GM12878 (cell line): ENCODE measurements at regions not wholly inside any gene's neighbourhood (a gene's known extent, or its start where the extent isn't known, plus 50 kb on each side); places are given as distances from the start of the nearest gene placed in this dataset. TPM values are rescaled to one million over a fixed set of nuclear protein-coding genes. Genes with fewer than 3 reads are reported as not detected.

Experiments
- ATAC-seq: fragments of 200-7000 bp; cut with Tn5 transposase; 3 replicates; pipeline ENCODE4 v1.9.1; 2020; ENCODE audit warnings: mild to moderate bottlenecking, moderate library complexity
- BruUV-seq: library from RNA; stranded (reverse); fragments of 400-500 nt; replicated peaks from 2 replicates; lab custom pipeline; 2021; lab: Mats Ljungman, UMichigan
- CTCF ChIA-PET: fragments of 300-600 bp; sonication (Branson Sonifier 250); formaldehyde crosslinking; extraction: SDS; loops from one replicate; lab custom pipeline; 2021; ENCODE audit warnings: inconsistent platforms; lab: Yijun Ruan, JAX
- POLR2A ChIA-PET: fragments of 350-600 bp; formaldehyde crosslinking; extraction: SDS; loops from one replicate; lab custom pipeline; 2021; ENCODE audit warnings: inconsistent platforms; lab: Charles Lee
- RAD21 ChIA-PET: fragments of 300-600 bp; sonication (Branson Sonifier 250); formaldehyde crosslinking; loops from one replicate; lab custom pipeline; 2023; ENCODE audit warnings: antibody characterized with exemption; ENCODE audit not compliant: unreplicated experiment; lab: Charles Lee
- SMC1A ChIA-PET: fragments of 300-600 bp; sonication (Branson Sonifier 250); formaldehyde crosslinking; loops from one replicate; lab custom pipeline; 2023; ENCODE audit not compliant: unreplicated experiment, uncharacterized antibody; lab: Charles Lee
- DNase-seq: peaks from one replicate; pipeline ENCODE4 v3.0.0-alpha.2; 2011; ENCODE audit warnings: low read depth, low spot score
- FAIRE-seq: peaks from 3 replicates; lab custom pipeline; 2011; peaks lifted over from hg19 to GRCh38; lab: Jason Lieb, UNC
- H2AFZ ChIP-seq: 2 replicates; pipeline ENCODE4 v1.6.0; 2011; ENCODE audit warnings: low read depth, low read length, control low read depth; ENCODE audit not compliant: control insufficient read depth
- H3K27ac ChIP-seq: 2 replicates; pipeline ENCODE4 v1.5.1; 2011; ENCODE audit warnings: control low read depth; ENCODE audit not compliant: control insufficient read depth, insufficient read depth
- H3K27me3 ChIP-seq, 2 experiments: replicated peaks in 1 of 2; 2 replicates each; pipeline versions ENCODE4 v1.6.0 to v1.6.1; 2011; ENCODE audit warnings: low read length in 1 of 2; ENCODE audit not compliant: control insufficient read depth in 2 of 2, insufficient read depth in 2 of 2
- H3K36me3 ChIP-seq, 2 experiments: 2 replicates each; pipeline ENCODE4 v1.5.1; 2011; ENCODE audit warnings: low read length in 1 of 2; ENCODE audit not compliant: control insufficient read depth in 2 of 2, insufficient read depth in 2 of 2
- H3K4me1 ChIP-seq: 2 replicates; pipeline ENCODE4 v1.6.1; 2011; ENCODE audit warnings: mild to moderate bottlenecking, low read length, moderate library complexity, mixed read lengths; ENCODE audit not compliant: control insufficient read depth, insufficient read depth
- H3K4me2 ChIP-seq: 2 replicates; pipeline ENCODE4 v1.6.0; 2011; ENCODE audit warnings: control low read depth; ENCODE audit not compliant: control insufficient read depth, insufficient read depth
- H3K4me3 ChIP-seq: fragments of 200-600 bp; sonication (generic); 2 replicates; pipeline ENCODE4 v1.5.1; 2016
- H3K79me2 ChIP-seq: 2 replicates; pipeline ENCODE4 v1.6.0; 2011; ENCODE audit warnings: low read length; ENCODE audit not compliant: control insufficient read depth, insufficient read depth
- H3K9ac ChIP-seq: 2 replicates; pipeline ENCODE4 v1.8.0; 2011; ENCODE audit warnings: low read length, control low read depth, mixed read lengths; ENCODE audit not compliant: control insufficient read depth, insufficient read depth
- H3K9me3 ChIP-seq: replicated peaks from 3 replicates; pipeline ENCODE4 v1.5.1; 2011; ENCODE audit warnings: mild to moderate bottlenecking, low read length; ENCODE audit not compliant: control insufficient read depth, insufficient read depth
- H4K20me1 ChIP-seq: 2 replicates; pipeline ENCODE4 v1.6.0; 2011; ENCODE audit not compliant: control insufficient read depth, insufficient read depth
- MTA2 ChIP-seq: fragments of 450-650 bp; IDR thresholded peaks from 2 replicates; pipeline ENCODE4 v1.6.1; 2016; ENCODE audit warnings: low read depth, mild to moderate bottlenecking, moderate library complexity
- SKIL ChIP-seq: fragments of 450-650 bp; IDR thresholded peaks from 2 replicates; pipeline ENCODE4 v1.6.1; 2017; ENCODE audit warnings: mild to moderate bottlenecking, low read depth, inconsistent platforms; ENCODE audit not compliant: poor library complexity, severe bottlenecking
- WRNIP1 ChIP-seq: IDR thresholded peaks from 2 replicates; pipeline ENCODE4 v1.6.1; 2011; ENCODE audit warnings: low read depth, low read length, improper control_type of control experiment, borderline replicate concordance
- WGBS: methylation state at CpG from one replicate; pipeline ENCODE4 v1.1.6; 2016; ENCODE audit warnings: low lambda C conversion rate; ENCODE audit not compliant: insufficient replicate concordance, insufficient coverage; ENCODE audit errors: missing lambda C conversion rate; 5-methylcytosine and 5-hydroxymethylcytosine counted together
- in situ Hi-C: fragments of 300-500 bp; cut with MboI; formaldehyde crosslinking; loops from 9 replicates; pipeline ENCODE4 v1.14.3; 2018; ENCODE audit warnings: mixed read lengths
- intact Hi-C: fragments of 100-400 bp; cut with micrococcal nuclease; formaldehyde crosslinking; loops from one replicate; pipeline ENCODE4 v1.14.2; 2022; ENCODE audit not compliant: unreplicated experiment
- small RNA-seq: library from RNA; depleted of rRNA; stranded (forward); fragments of <200 nt; gene quantifications from one replicate; pipeline ENCODE3, GENCODE V24; 2014

GRCh38 chr2:15996536-15997423, 56.4 kb downstream of the MYCN start:
- no peak for ATAC-seq
- no peaks in the 10 kb centered on the region for H3K9me3 ChIP-seq
- intact Hi-C loops: no loop called here

More at GRCh38 chr2:15996536-15997423, 56.4 kb downstream of the MYCN start:
- Histone ChIP-seq H3K9ac (no peak overlapping the region), H3K27me3 (peaks cover 2 to 4% of the 10 kb centered on the region in 2 experiments; a peak in 2 of 4 replicates), H3K27ac (no peak overlapping the region), H2AFZ (no peak overlapping the region), H3K79me2 (no peaks in the 10 kb centered on the region), H3K4me2 (no peak overlapping the region), H4K20me1 (no peaks in the 10 kb centered on the region), H3K4me3 (no peak overlapping the region), H3K36me3 (no peaks in the 10 kb centered on the region), H3K4me1 (no peaks in the 10 kb centered on the region)
- ChIA-PET SMC1A (no interaction called here), POLR2A (no interaction called here), CTCF (no interaction called here), RAD21 (no interaction called here)
- DNase-seq (no peak), FAIRE-seq (no peak)
- TF ChIP-seq WRNIP1: no peak
- no peak for TF ChIP-seq SKIL
- TF ChIP-seq MTA2: no peak
- in situ Hi-C loops: no loop called here
- BruUV-seq: no TSS peak
- 12% methylated on average over 9 of the region's 10 CpGs for WGBS

Small RNA genes lying in the stretch of these regions (small RNA-seq; reads per million reads assigned to genes)
- not detected for gene AC174048.1
- not detected for gene RF00561
